ENCODE measurements at regions not wholly inside any gene's neighbourhood (a gene's known extent, or its start where the extent isn't known, plus 50 kb on each side); places are given as distances from the start of the nearest gene placed in this dataset.

DNA sequence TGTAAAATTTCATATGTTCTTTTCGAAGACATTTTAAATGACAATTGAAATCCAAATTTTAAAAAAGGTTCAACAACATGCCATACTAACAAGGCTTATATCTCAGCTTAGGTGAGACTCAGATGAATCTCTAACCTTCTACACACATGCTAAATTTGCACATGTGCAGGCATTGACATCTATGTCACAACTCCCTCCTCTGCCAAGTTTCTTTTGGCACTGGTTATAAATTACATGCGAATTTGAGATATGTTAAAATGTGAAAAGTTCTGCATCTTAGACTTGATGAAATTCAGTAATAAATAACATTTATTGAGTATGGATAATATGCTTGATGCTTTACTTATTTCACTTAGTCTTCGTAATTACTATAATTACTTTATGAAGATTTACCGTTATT lies 234.3 kb downstream of the TLE4 start:
- TF ChIP-seq, protein P1, sequence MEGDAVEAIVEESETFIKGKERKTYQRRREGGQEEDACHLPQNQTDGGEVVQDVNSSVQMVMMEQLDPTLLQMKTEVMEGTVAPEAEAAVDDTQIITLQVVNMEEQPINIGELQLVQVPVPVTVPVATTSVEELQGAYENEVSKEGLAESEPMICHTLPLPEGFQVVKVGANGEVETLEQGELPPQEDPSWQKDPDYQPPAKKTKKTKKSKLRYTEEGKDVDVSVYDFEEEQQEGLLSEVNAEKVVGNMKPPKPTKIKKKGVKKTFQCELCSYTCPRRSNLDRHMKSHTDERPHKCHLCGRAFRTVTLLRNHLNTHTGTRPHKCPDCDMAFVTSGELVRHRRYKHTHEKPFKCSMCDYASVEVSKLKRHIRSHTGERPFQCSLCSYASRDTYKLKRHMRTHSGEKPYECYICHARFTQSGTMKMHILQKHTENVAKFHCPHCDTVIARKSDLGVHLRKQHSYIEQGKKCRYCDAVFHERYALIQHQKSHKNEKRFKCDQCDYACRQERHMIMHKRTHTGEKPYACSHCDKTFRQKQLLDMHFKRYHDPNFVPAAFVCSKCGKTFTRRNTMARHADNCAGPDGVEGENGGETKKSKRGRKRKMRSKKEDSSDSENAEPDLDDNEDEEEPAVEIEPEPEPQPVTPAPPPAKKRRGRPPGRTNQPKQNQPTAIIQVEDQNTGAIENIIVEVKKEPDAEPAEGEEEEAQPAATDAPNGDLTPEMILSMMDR (conservative IDR thresholded peaks at IDR 0.05): no peak
- TF ChIP-seq ZFX (IDR thresholded peaks at IDR 0.05): no peak

Measured in C4-2B (cell line).